Gastroesophageal sphincter (tissue), 3 donors: ENCODE measurements at regions not wholly inside any gene's neighbourhood (a gene's known extent, or its start where the extent isn't known, plus 50 kb on each side); places are given as distances from the start of the nearest gene placed in this dataset.

ENCODE experiments used
- CTCF ChIP-seq, 4 experiments: fragments of 200-600 bp in 2 of 4; fragments of 450-650 bp in 2 of 4; sonication (generic) in 1 of 4; IDR thresholded peaks; one replicate each; pipeline ENCODE4 v1.5.1; 2017 to 2019; ENCODE audit warnings: antibody characterized with exemption in 4 of 4, mild to moderate bottlenecking in 2 of 4, moderate library complexity in 2 of 4
- EP300 ChIP-seq: sonication (generic); formaldehyde crosslinking; IDR thresholded peaks from one replicate; pipeline ENCODE4 v1.6.1; 2017; ENCODE audit warnings: antibody characterized with exemption, mild to moderate bottlenecking
- POLR2A ChIP-seq, 2 donors: fragments of 450-650 bp; IDR thresholded peaks; one replicate each; pipeline ENCODE4 v1.6.1; 2017; ENCODE audit warnings: antibody characterized with exemption in 2 of 2, mild to moderate bottlenecking in 2 of 2, moderate library complexity in 1 of 2

- TF ChIP-seq POLR2A (IDR thresholded peaks at IDR 0.05) (no peak), EP300 (no peak), CTCF (IDR thresholded peaks at IDR 0.05) (no peak)
Measured at GRCh38 chr2:103335403-103335802, 573.6 kb downstream of the TMEM182 start.
